OCI-LY7 (cell line): ENCODE measurements at regions not wholly inside any gene's neighbourhood (a gene's known extent, or its start where the extent isn't known, plus 50 kb on each side); places are given as distances from the start of the nearest gene placed in this dataset.

Source experiments
- BruUV-seq: library from RNA; stranded (reverse); fragments of 400-500 nt; replicated peaks from 2 replicates; lab custom pipeline; 2021; lab: Mats Ljungman, UMichigan
- CTCF ChIA-PET: fragments of 300-600 bp; sonication (Branson Sonifier 250); formaldehyde crosslinking; loops from one replicate; lab custom pipeline; 2022; ENCODE audit warnings: antibody characterized with exemption; ENCODE audit not compliant: unreplicated experiment; lab: Charles Lee
- POLR2A ChIA-PET: fragments of 300-600 bp; sonication (Branson Sonifier 250); formaldehyde crosslinking; loops from one replicate; lab custom pipeline; 2022; ENCODE audit warnings: antibody characterized with exemption; lab: Charles Lee
- DNase-seq: peaks from one replicate; pipeline ENCODE4 v3.0.0-alpha.2; 2015; ENCODE audit warnings: low spot score
- H2AFZ ChIP-seq: fragments of 200-600 bp; sonication (generic), shearing (Covaris generic); 2 replicates; pipeline ENCODE4 v1.6.1; 2014; ENCODE audit warnings: mild to moderate bottlenecking, antibody characterized with exemption, low read length, moderate library complexity
- H3K27ac ChIP-seq: fragments of 200-600 bp; sonication (generic); 2 replicates; pipeline ENCODE4 v1.5.1; 2014; ENCODE audit warnings: mixed run types, low read depth, mild to moderate bottlenecking, moderate library complexity, low read length, inconsistent platforms; ENCODE audit not compliant: poor library complexity, severe bottlenecking
- H3K36me3 ChIP-seq: fragments of 200-600 bp; sonication (generic); 2 replicates; pipeline ENCODE4 v1.6.1; 2014; ENCODE audit warnings: mild to moderate bottlenecking, antibody characterized with exemption, low read length, moderate library complexity, mixed read lengths; ENCODE audit not compliant: insufficient read depth
- H3K4me1 ChIP-seq: fragments of 200-600 bp; sonication (generic); 2 replicates; pipeline ENCODE4 v1.5.1; 2014; ENCODE audit warnings: mild to moderate bottlenecking, low read length; ENCODE audit not compliant: insufficient read depth, poor library complexity, severe bottlenecking
- H3K4me2 ChIP-seq: fragments of 200-600 bp; sonication (generic); 2 replicates; pipeline ENCODE4 v1.6.1; 2014; ENCODE audit warnings: mild to moderate bottlenecking, low read length
- H3K4me3 ChIP-seq: fragments of 200-600 bp; sonication (generic); 2 replicates; pipeline ENCODE4 v1.5.1; 2014; ENCODE audit warnings: mild to moderate bottlenecking, low read depth, low read length; ENCODE audit not compliant: poor library complexity, severe bottlenecking
- H3K79me2 ChIP-seq: fragments of 200-600 bp; sonication (generic); 2 replicates; pipeline ENCODE4 v1.6.1; 2016; ENCODE audit warnings: low read depth, mild to moderate bottlenecking, low read length, moderate library complexity, mixed read lengths; ENCODE audit not compliant: insufficient read depth
- H3K9me2 ChIP-seq: fragments of 200-600 bp; sonication (generic); 2 replicates; pipeline ENCODE4 v1.6.1; 2016; ENCODE audit warnings: mild to moderate bottlenecking, low read length, mixed read lengths; ENCODE audit not compliant: insufficient read depth
- H3K9me3 ChIP-seq: fragments of 200-600 bp; sonication (generic); 2 replicates; pipeline ENCODE4 v1.6.1; 2014; ENCODE audit warnings: mild to moderate bottlenecking, mixed run types, low read length, mixed read lengths
- H4K20me1 ChIP-seq: fragments of 200-600 bp; sonication (generic); 2 replicates; pipeline ENCODE4 v1.6.1; 2014; ENCODE audit warnings: mild to moderate bottlenecking, antibody characterized with exemption, low read length, moderate library complexity, mixed read lengths; ENCODE audit not compliant: insufficient read depth
- EZH2phosphoT487 ChIP-seq: fragments of 200-600 bp; sonication (generic); IDR thresholded peaks from 2 replicates; pipeline ENCODE4 v1.6.1; 2018; ENCODE audit warnings: low read depth, borderline replicate concordance, mild to moderate bottlenecking, mixed run types, antibody characterized with exemption, low read length, moderate library complexity, mixed read lengths
- intact Hi-C: fragments of 100-400 bp; cut with micrococcal nuclease; formaldehyde crosslinking; loops from one replicate; pipeline ENCODE4 v1.10.0; 2022; ENCODE audit not compliant: unreplicated experiment
- TF ChIP-seq, protein P1 (sequence below): fragments of 200-600 bp; sonication (generic); conservative IDR thresholded peaks from 2 replicates; pipeline ENCODE4 v1.5.1; 2014; ENCODE audit warnings: mild to moderate bottlenecking, antibody characterized with exemption, low read length, moderate library complexity, mixed read lengths

DNA sequence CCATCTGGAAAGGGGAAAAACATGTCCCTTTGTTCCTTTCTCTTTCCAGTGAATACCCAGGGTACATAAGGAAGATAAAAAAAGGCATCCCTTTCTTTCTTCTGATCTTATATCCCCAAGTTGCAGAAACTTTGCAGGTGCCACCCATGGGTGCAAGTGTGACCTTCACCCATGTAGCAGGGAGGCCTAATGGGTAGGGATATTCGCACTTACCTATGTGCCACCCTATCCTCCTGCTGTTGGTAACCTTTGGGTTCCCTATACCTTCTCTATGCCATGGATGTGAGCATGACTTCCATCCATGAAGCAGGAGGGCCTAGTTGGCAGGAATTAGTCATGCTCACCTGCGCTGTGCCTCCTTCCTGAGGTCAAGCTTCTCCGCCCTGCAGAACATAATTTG lies 59.2 kb upstream of the C15orf39 start:
- H3K9me2 ChIP-seq: no peaks in the 10 kb centered on the region
- no peaks in the 10 kb centered on the region for H3K4me1 ChIP-seq
- no peaks in the 10 kb centered on the region for H3K79me2 ChIP-seq
- no peak overlapping the region for H3K4me3 ChIP-seq
- no peaks in the 10 kb centered on the region for H4K20me1 ChIP-seq
- no TSS peak for BruUV-seq
- no peak for DNase-seq
- no peaks in the 10 kb centered on the region for H3K36me3 ChIP-seq
- intact Hi-C loops: no loop called here
- ChIA-PET POLR2A (no interaction called here), CTCF (no interaction called here)
- peaks cover 36% of the 10 kb centered on the region for H3K9me3 ChIP-seq
- no peak overlapping the region for H2AFZ ChIP-seq
- H3K4me2 ChIP-seq: no peak overlapping the region
- H3K27ac ChIP-seq: no peak overlapping the region
- TF ChIP-seq EZH2phosphoT487: no peak

GRCh38 chr15:75143738-75144334 lies 57.8 kb upstream of the C15orf39 start:
- Histone ChIP-seq H3K4me1 (no peaks in the 10 kb centered on the region), H2AFZ (no peak overlapping the region), H3K9me2 (no peaks in the 10 kb centered on the region), H3K79me2 (no peaks in the 10 kb centered on the region), H3K36me3 (no peaks in the 10 kb centered on the region), H3K4me3 (no peak overlapping the region), H3K9me3 (peaks cover 44% of the 10 kb centered on the region), H3K27ac (no peak overlapping the region), H3K4me2 (no peak overlapping the region), H4K20me1 (no peaks in the 10 kb centered on the region)
- POLR2A ChIA-PET: no interaction called here
- no peak for TF ChIP-seq EZH2phosphoT487
- TF ChIP-seq, protein P1, sequence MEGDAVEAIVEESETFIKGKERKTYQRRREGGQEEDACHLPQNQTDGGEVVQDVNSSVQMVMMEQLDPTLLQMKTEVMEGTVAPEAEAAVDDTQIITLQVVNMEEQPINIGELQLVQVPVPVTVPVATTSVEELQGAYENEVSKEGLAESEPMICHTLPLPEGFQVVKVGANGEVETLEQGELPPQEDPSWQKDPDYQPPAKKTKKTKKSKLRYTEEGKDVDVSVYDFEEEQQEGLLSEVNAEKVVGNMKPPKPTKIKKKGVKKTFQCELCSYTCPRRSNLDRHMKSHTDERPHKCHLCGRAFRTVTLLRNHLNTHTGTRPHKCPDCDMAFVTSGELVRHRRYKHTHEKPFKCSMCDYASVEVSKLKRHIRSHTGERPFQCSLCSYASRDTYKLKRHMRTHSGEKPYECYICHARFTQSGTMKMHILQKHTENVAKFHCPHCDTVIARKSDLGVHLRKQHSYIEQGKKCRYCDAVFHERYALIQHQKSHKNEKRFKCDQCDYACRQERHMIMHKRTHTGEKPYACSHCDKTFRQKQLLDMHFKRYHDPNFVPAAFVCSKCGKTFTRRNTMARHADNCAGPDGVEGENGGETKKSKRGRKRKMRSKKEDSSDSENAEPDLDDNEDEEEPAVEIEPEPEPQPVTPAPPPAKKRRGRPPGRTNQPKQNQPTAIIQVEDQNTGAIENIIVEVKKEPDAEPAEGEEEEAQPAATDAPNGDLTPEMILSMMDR: no peak
- intact Hi-C loops: no loop called here
- CTCF ChIA-PET: no interaction called here
- peak; percentile 32 for DNase-seq
- no TSS peak for BruUV-seq

DNA sequence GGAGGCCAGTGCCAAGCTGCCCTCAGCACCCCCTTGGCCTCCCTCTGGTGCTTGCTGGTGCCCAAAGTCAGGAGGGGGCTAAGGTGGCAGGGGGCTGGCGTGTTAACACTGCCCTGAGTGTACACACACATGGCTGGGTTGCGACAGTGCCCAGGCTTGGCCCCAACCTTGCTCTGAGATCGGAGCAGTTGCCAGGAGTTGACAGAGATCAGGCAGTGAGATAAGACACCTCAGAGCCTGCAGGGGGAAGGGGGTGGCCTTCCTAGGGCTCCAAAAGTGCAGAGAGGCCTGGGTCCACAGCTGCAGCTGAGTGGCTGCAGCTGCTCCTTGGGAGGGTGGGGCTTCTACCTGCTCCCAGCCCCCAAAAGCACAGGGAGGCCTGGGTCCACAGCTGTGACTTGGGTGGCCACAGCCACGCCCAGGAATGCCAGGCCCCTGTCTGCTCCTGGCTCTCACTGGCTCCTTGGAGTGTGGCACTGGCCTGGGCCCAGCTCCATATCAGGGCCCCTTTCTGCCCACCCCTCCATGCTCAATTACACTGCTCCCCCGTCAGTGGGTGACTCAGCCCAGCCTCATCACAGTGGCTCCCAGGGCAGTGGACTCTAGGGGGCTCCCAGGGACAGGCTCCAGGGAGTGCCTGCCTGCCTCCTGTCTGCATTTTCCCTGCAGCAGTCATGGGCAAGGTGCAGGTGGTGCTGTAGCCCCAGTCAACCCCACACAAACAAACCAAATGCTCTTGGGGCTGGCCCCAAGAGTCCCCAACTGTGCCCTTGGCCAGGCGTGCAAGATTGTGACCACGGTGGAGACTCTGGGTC lies 56.4 kb upstream of the C15orf39 start:
- Histone ChIP-seq H3K9me3 (peaks cover 47% of the 10 kb centered on the region), H3K9me2 (no peaks in the 10 kb centered on the region), H3K79me2 (no peaks in the 10 kb centered on the region), H3K4me2 (no peak overlapping the region), H2AFZ (no peak overlapping the region), H3K4me1 (no peaks in the 10 kb centered on the region), H3K4me3 (no peak overlapping the region), H3K27ac (no peak overlapping the region), H3K36me3 (no peaks in the 10 kb centered on the region), H4K20me1 (no peaks in the 10 kb centered on the region)
- POLR2A ChIA-PET: interaction anchor here (0.6 kb wide), 1 partner anchor 41 kb away, joined by 4 read pairs; no protein-coding TSS in a partner anchor
- CTCF ChIA-PET: no interaction called here
- no peak for TF ChIP-seq EZH2phosphoT487
- TF ChIP-seq, protein P1: no peak
- no TSS peak for BruUV-seq
- intact Hi-C loops: no loop called here
- DNase-seq: no peak
